HepG2 (cell line): ENCODE measurements at regions not wholly inside any gene's neighbourhood (a gene's known extent, or its start where the extent isn't known, plus 50 kb on each side); places are given as distances from the start of the nearest gene placed in this dataset.

Source experiments
- ATAC-seq: fragments of 200-7000 bp; cut with Tn5 transposase; 3 replicates; pipeline ENCODE4 v1.9.1; 2020; ENCODE audit warnings: mild to moderate bottlenecking, moderate library complexity
- BruUV-seq: library from RNA; stranded (reverse); fragments of 400-500 nt; replicated peaks from 2 replicates; lab custom pipeline; 2021; lab: Mats Ljungman, UMichigan
- CTCF ChIA-PET: fragments of 300-600 bp; formaldehyde crosslinking; extraction: SDS; loops from one replicate; lab custom pipeline; 2021; ENCODE audit warnings: low total read pairs, inconsistent platforms, low intra/inter-chr PET ratio; lab: Yijun Ruan, JAX
- POLR2A ChIA-PET: fragments of 350-600 bp; sonication (Branson Sonifier 250); formaldehyde crosslinking; loops from one replicate; lab custom pipeline; 2020; ENCODE audit warnings: antibody characterized with exemption, inconsistent platforms; lab: Yijun Ruan, JAX
- DNase-seq: peaks from one replicate; pipeline ENCODE4 v3.0.0-alpha.2; 2015; ENCODE audit warnings: low spot score
- FAIRE-seq: peaks from 3 replicates; lab custom pipeline; 2011; peaks lifted over from hg19 to GRCh38; lab: Jason Lieb, UNC
- H2AFZ ChIP-seq: one replicate; pipeline ENCODE4 v1.6.1; 2011; ENCODE audit warnings: low read length, inconsistent platforms
- H3K27ac ChIP-seq: fragments of 300-600 bp; 3 replicates; pipeline ENCODE4 v1.8.0; 2011; ENCODE audit warnings: mixed run types, mild to moderate bottlenecking, mixed read lengths, low read length, inconsistent platforms; ENCODE audit not compliant: insufficient read depth; ENCODE audit errors: extremely low read length
- H3K27me3 ChIP-seq, 2 experiments: fragments of 200-600 bp in 1 of 2; 2 replicates in 1 of 2; 3 replicates in 1 of 2; pipeline versions ENCODE4 v1.6.0 to v1.8.0; 2011; ENCODE audit warnings: low read length in 2 of 2, mild to moderate bottlenecking in 2 of 2, moderate library complexity in 2 of 2, inconsistent platforms in 1 of 2; ENCODE audit not compliant: insufficient read depth in 2 of 2, control insufficient read depth in 1 of 2
- H3K36me3 ChIP-seq, 2 experiments: fragments of 200-600 bp in 1 of 2; replicated peaks in 1 of 2; 2 replicates in 1 of 2; 3 replicates in 1 of 2; pipeline versions ENCODE4 v1.5.1 to v1.8.0; 2011; ENCODE audit warnings: low read length in 2 of 2, inconsistent platforms in 1 of 2; ENCODE audit not compliant: insufficient read depth in 2 of 2, control insufficient read depth in 1 of 2
- H3K4me1 ChIP-seq: 2 replicates; pipeline ENCODE4 v1.5.1; 2012; ENCODE audit warnings: low read length, inconsistent platforms; ENCODE audit not compliant: insufficient read depth
- H3K4me2 ChIP-seq: 2 replicates; pipeline ENCODE4 v1.6.0; 2011; ENCODE audit warnings: low read depth, low read length, inconsistent platforms
- H3K4me3 ChIP-seq, 3 experiments: fragments of 200-600 bp in 1 of 3; sonication (generic), shearing (Covaris generic) in 1 of 3; replicated peaks in 1 of 3; 2 replicates each; pipeline ENCODE4 v1.5.1; 2011 to 2016; ENCODE audit warnings: low read length in 3 of 3, inconsistent platforms in 2 of 3, low read depth in 2 of 3, mild to moderate bottlenecking in 2 of 3, control low read depth in 1 of 3, mixed read lengths in 1 of 3; ENCODE audit not compliant: insufficient read depth in 1 of 3
- H3K79me2 ChIP-seq: one replicate; pipeline ENCODE4 v1.6.1; 2011; ENCODE audit warnings: low read length, inconsistent platforms; ENCODE audit not compliant: insufficient read depth
- H3K9ac ChIP-seq: 2 replicates; pipeline ENCODE4 v1.6.0; 2011; ENCODE audit warnings: mild to moderate bottlenecking, low read depth, low read length, inconsistent platforms; ENCODE audit not compliant: insufficient read depth
- H3K9me3 ChIP-seq: 2 replicates; pipeline ENCODE4 v1.5.1; 2012; ENCODE audit warnings: mild to moderate bottlenecking, low read length
- H4K20me1 ChIP-seq: 2 replicates; pipeline ENCODE4 v1.6.0; 2011; ENCODE audit warnings: inconsistent platforms, mild to moderate bottlenecking, low read length, moderate library complexity; ENCODE audit not compliant: insufficient read depth
- KIAA2018 ChIP-seq: sonication (generic); formaldehyde crosslinking; IDR thresholded peaks from 2 replicates; pipeline ENCODE4 v1.5.0; 2020; ENCODE audit warnings: mild to moderate bottlenecking, missing genetic modification reagents, borderline replicate concordance
- MYNN ChIP-seq: sonication (generic); formaldehyde crosslinking; IDR thresholded peaks from 2 replicates; pipeline ENCODE4 v1.4.0; 2020; ENCODE audit warnings: mild to moderate bottlenecking, low read depth, missing genetic modification reagents
- POGK ChIP-seq: sonication (generic); formaldehyde crosslinking; conservative IDR thresholded peaks from 2 replicates; pipeline ENCODE4 v1.8.0; 2022; ENCODE audit warnings: mild to moderate bottlenecking, moderate library complexity, missing genetic modification reagents
- RFXANK ChIP-seq: IDR thresholded peaks from 2 replicates; pipeline ENCODE4 v1.6.1; 2016
- ZFP41 ChIP-seq: sonication (generic); formaldehyde crosslinking; IDR thresholded peaks from 2 replicates; pipeline ENCODE4 v1.4.0; 2020; ENCODE audit warnings: mild to moderate bottlenecking, missing genetic modification reagents, borderline replicate concordance
- ZNF407 ChIP-seq: sonication (generic); formaldehyde crosslinking; IDR thresholded peaks from one replicate; pipeline ENCODE4 v1.5.1; 2020; ENCODE audit warnings: mild to moderate bottlenecking, missing genetic modification reagents; ENCODE audit errors: not compliant biosample characterization
- WGBS: methylation state at CpG from one replicate; pipeline ENCODE4 v1.1.6; 2017; ENCODE audit warnings: low lambda C conversion rate; 5-methylcytosine and 5-hydroxymethylcytosine counted together
- in situ Hi-C: cut with HindIII; loops from 2 replicates; pipeline ENCODE4 v1.10.0; 2017; ENCODE audit warnings: low pct_unique_long_range_greater_than_20kb; ENCODE audit not compliant: extremely low pct_ligation_motif_present
- intact Hi-C: fragments of 100-400 bp; cut with micrococcal nuclease; formaldehyde crosslinking; loops from one replicate; pipeline ENCODE4 v1.10.0; 2022; ENCODE audit not compliant: unreplicated experiment

- Histone ChIP-seq H3K4me3 (no peak overlapping the region), H3K9ac (no peak overlapping the region), H4K20me1 (no peaks in the 10 kb centered on the region), H3K27me3 (no peaks in the 10 kb centered on the region), H3K36me3 (no peaks in the 10 kb centered on the region), H2AFZ (no peak overlapping the region), H3K79me2 (no peaks in the 10 kb centered on the region), H3K4me1 (no peaks in the 10 kb centered on the region), H3K27ac (no peak overlapping the region), H3K9me3 (peaks cover 21% of the 10 kb centered on the region), H3K4me2 (no peak overlapping the region)
- BruUV-seq: no TSS peak
- in situ Hi-C loops: no loop called here
- intact Hi-C loops: no loop called here
- WGBS: 82% methylated on average over 1 of the region's 1 CpG
- CTCF ChIA-PET: no interaction called here
- DNase-seq (no peak), FAIRE-seq (no peak), ATAC-seq (no peak)
- POLR2A ChIA-PET: no interaction called here
- TF ChIP-seq RFXANK (CRISPR knock-in tag): no peak
- TF ChIP-seq POGK (CRISPR knock-in tag): no peak
- TF ChIP-seq ZFP41 (CRISPR knock-in tag): no peak
- no peak for TF ChIP-seq MYNN (CRISPR knock-in tag)
- no peak for TF ChIP-seq ZNF407 (CRISPR knock-in tag)
- TF ChIP-seq KIAA2018 (CRISPR knock-in tag): no peak
Measured at GRCh38 chr10:52665821-52666220, 106.8 kb downstream of the MBL2 start.
